Ammon's horn (tissue), 1 donor: ENCODE measurements at regions not wholly inside any gene's neighbourhood (a gene's known extent, or its start where the extent isn't known, plus 50 kb on each side); places are given as distances from the start of the nearest gene placed in this dataset.

ENCODE experiments used
- DNase-seq: peaks from one replicate; pipeline ENCODE4 v3.0.0-alpha.2; 2016; ENCODE audit warnings: low spot score

DNA sequence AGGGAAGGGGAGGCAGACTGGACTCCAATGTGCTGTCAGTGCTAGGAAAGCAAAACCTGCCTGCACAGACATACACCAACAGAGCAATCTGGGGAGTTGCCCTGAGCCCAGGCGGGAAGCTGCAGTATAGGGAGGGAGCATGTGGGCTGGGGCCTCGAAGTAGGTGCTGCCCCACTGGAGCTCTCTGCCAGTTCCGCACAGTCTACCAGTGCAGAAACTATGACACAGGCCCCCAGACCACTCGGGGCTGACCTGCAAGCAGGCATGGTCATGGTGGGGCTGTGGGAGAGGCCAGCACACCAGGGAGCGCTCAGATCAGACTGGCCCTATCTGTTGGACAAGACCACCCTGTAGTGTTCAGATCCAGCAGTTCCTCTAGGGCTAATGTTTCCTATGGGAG, 344.1 kb upstream of the TRAM1L1 start:
- DNase-seq = no peak

DNA sequence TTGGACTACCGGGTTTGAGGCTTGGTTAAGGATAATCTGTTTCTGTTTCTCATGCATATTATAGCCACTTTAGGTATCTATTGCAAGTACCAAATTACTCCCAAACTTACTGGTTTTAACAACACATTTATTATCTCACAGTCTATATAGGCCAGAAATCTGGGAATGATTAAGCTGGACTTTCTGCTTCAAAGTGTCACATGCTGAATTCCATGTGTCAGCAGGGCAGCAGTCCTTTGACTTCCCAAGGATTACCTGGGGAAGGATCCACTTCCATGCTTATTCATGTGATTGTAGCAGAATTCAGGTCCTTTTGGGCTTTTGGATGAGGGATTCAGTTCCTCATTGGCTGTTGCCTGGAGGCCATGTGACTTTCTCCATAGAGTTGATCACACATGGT, 349.0 kb upstream of the TRAM1L1 start:
- no peak for DNase-seq

DNA sequence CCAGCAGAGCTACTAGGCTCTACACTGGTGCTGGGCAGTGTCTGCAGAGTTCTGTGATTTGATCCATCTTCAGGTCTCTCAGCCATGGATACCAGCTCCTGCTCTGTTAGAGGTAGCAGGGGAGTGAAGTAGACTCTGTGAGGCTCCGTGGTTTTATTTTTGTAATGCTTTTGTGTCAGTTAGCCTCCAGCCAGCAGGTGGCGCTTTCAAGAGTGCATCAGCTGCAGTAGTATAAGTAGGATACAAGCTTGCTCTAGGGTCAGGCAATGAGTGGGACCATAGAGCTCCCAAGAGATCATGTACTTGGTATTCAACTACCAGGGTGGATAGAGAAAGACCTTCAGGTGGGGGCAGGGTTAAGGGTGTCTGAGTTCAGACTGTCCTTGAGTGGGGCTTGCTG, 362.5 kb upstream of the TRAM1L1 start:
- DNase-seq = no peak

DNA sequence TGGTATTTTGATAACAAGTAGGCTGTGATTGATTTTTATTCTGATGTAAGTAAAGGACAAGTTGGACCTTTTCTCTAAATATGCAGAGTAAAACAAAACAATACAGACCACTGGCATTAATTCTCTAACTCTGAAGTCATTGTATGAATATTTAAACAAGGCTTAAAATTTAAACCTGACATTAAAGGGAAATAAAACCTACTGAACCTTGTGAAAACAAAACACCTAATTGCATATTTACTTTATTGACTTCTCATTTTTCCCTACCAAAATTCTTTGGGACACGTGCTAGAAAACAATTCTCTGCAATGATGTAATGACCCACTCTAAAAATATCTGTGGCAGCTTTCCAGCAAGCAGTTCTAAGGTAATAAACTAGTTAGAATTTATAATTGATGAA, 369.7 kb upstream of the TRAM1L1 start:
- DNase-seq = no peak

DNA sequence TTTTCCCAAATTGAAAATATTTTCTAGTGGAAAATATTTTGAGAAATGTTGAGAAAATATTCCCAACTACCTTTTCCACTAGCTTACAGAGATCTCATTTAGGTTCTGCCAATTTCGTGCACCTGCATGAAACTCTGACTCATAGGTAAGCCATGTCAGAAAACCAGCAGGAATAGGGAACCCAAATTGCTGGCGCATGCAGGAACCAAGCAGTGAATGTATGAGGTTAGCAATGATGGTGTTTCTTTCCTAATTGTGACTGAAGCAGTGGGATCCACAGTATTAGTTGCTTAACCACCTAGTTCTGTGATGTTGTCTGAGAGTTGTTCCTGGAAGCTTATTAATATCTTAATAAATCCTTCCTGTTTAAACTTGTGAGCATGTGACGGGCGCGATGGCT, 381.0 kb upstream of the TRAM1L1 start:
- no peak for DNase-seq

DNA sequence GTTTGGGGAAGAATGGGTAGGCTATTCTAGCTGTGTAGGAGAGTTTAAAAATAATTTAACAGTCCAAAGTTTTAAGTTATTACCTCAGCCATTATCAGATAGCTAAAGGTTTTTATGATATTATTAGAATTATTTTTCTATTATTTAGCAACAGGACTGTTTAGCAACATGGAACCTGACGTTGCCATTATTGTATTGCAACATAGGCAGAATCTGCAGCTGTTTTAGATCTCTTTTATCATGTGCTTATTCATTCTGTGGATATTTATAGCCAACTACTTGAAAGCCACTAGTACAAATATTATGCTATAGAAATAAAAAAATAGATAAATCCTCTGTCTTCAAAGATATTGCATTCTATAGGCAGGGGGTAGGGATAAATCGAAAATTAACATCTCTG, 382.0 kb upstream of the TRAM1L1 start:
- DNase-seq = no peak

DNA sequence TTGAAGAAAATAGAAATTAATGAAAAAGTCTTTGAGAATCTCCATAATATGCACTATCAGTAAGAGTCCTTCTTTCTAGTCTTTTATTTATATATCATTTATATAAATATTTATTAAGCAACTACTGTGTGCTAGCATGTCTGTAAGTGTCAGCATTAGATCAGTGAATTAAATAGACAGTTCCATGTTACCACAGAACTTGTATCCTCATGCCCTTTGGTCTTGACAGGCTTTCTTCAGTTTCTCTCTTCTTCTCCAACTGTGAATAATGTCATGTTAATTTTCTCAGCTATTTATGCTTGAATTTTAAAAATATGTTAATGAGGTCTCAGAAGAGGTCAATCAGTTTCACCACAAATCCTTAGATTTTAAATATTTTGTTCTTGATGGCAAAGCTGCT, 389.6 kb upstream of the TRAM1L1 start:
- no peak for DNase-seq

DNA sequence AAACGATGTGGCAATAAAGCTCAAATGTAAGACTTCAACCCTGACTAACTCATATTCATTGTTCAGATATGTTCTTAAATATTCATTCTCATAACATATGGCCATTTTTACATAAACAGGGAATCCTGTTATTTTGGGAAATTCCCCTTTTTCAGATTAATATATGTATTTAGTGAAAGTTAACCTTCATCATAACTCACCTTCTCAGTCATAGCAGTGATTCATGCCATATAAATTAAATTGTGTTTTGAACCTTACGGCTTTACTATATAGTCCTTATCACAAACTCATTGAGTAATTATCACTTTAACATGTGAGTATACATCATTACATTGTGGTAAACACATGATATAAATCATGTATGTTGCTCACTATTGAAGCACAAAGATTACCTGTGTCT, 392.5 kb upstream of the TRAM1L1 start:
- no peak for DNase-seq

DNA sequence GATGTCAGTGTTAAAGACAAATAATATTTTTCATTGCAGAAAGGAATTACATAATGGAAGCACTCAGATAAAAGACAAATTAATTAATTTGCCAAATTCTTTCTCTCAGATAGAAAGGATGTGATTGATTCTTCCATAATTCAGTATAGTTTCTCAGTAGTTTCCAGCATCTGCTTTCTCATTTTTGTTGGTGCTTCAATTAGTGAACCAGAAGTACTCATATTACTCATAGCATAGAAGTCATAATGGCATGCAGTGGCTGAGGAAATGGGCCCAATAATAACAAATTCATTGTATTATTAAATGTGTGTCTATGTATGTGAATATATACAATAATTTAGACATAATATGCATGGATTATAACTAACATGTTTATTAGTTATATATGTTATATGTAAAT, 393.3 kb upstream of the TRAM1L1 start:
- DNase-seq = no peak

DNA sequence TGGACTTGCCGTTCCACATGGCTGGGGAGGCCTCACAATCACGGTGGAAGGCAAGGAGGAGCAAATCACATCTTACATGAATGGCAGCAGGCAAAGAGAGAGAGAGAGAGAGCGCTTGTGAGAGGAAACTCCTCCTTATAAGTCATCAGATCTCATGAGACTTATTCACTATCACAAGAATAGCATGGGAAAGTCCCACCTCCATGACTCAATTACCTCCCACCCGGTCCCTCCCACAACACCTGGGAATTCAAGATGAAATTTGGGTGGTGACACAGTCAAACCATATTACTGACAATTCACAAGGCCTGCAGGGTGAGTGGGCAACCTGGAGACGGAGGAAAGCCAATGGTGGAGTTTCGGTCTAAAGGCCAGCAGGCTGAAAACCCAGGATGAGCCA, 394.3 kb upstream of the TRAM1L1 start:
- DNase-seq = no peak

DNA sequence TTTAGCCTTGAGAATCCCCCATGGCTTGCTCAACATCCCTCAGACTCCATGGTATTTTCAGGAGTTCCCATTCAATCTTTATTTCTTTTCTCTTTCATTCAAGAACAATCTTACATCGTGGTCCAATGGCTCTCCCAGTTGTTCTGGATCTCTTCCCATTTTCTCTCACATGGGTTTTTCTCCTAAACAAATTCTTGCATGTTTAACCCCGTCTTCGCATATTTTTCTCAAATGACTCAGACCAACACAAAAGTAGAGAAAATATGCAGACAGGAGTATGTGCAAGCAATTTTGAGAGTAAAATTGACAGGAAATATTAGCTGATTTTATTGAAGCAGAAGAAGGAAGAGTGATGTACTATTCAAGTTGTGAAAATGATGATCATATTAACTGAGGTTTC, 396.4 kb upstream of the TRAM1L1 start:
- DNase-seq = no peak

DNA sequence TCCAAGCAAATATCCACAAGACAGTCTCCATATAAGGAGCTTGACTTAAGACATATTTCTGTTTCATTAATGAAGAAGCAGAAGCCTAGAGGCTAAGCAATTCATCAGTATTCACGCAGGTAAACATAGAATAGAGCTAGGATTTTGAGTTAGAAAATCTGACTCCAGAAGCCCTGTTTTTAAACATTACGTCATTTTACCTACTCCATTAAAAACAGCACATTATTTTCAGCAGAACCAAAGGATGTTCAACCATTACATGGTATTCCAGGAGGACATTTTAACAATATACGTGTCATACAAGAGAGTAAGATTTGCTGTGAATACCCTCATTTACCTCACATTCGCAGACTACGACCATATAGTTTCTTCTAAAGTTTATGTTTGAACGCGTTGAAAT, 403.3 kb upstream of the TRAM1L1 start:
- no peak for DNase-seq

DNA sequence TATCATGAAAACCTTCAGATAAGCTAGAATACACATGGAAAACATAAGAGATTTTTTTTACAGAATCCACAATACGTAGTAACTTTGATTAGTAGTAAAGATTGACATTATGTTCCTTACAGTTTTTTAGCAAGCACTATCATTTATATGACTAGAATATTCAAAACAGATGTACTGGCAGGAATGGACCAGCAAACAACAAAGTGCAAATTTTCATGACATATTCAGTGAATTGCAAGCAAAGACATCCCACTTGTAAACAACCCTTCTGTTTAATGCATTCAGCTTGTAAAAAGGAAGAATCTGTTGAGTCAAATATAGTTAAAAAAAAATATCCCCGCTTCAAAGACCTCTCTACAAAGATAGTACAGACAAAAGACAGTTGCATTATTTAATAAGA, 403.7 kb upstream of the TRAM1L1 start:
- DNase-seq = no peak

DNA sequence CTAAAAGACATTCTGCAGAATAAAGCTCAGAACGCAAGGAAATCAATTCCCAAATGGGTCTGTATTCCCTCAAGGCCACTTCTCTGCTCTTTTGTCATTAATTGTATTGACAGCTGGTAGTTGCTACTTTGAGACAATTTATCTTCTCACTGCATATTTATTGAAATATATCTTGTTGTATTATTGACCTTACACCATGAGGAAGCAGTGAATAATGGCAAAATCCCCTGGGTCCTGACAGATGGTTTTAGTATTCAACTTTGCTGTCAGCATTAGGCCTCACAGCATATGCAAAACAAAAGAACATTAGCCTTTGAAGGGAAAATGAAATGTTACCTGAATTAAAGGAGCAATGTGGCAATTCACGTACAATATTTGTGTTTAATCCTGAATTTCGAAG, 406.1 kb upstream of the TRAM1L1 start:
- no peak for DNase-seq

DNA sequence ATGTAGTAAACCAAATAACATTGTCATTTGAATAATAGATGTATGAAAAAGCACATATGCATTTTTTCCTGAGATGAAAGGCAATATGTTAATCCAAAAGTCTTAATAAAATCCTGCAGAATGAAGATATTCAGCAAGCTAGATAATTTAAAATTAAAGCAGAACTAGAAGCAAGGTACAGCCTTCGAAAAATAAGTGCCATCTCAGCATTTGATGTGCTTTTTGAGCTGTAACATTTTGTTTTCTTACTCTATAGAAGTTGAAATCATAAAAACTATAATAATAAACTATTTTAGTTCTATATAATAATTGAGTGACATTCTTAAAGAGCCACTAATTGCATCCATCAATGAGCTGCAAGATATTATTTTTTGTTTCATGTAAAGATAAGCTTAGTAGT, 410.4 kb upstream of the TRAM1L1 start:
- no peak for DNase-seq

DNA sequence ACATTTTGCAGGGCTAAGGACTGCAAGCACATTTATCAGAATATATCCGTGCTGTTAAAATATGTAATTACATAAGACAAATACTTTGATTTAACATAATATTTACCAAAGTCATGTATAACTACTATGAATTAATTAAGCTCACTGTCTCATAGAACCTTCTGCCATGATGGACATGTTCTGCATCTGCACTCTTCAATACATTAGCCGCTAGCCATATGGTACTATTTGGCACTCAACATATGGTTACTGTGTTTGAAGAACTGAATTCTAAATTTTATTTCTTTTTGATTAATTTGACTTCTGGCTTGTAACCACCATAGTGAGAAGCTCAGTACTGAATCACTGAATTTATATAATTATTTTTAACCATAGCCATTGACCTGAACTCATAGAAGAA, 427.0 kb upstream of the TRAM1L1 start:
- no peak for DNase-seq

DNA sequence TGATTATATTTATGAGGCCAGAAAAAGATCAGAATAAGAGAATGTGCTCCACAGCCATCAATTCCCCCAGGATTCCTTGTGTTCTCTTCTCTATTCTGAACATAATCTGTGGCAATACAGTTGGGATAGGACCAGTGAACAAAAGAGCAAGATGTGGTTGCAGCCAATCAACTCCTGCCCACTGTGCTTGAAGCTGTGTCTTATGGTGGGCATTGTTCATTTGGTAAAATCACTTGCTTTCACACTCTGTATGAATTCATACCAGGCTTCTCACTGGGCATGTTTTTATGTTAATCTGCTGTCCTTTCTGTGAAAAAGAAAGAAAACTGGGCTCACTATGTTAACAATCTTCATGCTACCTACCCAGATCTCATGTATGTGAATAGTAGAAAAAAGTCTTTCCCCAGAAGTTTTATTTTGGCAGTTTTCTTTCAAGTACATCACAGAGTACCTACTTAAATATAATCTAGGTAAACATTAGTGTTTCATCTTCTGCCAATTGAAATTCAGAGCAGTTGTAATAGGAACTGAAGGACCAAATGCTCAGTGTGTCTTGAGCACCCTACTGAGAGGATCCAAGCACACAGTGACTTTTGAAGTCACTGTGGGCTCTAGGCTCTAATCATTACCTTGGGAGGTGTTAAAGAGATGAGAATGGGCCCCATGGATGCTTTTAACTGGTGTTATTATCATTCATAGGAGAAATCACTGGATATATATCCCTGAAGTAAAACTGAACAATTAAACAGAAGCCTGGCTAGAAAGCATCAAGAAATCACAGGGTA, 429.2 kb upstream of the TRAM1L1 start:
- no peak for DNase-seq

DNA sequence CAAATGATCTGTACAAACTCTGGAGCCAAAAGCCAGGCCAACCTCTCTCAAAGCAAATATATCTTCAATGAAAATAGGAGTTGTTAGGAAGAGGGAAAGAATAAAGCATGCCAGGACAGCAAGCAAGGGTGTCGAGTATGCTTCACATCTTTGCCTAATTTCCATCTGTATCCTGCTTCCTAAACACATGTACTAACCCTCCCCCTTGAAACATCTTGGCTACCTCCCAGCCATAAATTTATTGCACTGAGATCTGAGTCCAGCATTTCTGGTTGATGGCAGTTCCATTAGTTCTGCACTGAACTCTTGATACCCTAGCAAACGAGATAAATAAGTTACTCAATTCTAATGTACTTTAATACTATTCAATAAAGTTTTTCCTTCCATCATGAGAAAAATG, 430.5 kb upstream of the TRAM1L1 start:
- no peak for DNase-seq

DNA sequence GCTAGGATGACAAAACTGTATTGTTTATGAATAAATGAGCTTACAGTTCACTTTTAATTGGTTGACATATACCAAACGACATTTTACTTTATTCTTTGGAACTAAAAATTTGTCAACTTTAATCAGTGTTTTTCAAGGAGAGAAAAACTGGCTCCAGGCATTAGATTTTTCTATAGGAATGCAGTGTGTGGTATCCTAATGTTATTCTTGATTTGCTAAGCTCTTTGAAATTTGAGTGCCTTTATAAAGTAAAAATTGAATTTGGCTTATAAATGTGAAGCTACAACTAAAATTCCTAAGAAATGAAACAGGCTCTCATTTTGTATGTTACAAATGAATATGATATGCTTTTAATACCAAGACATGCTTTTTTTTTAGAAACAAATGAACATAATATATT, 442.2 kb upstream of the TRAM1L1 start:
- no peak for DNase-seq

DNA sequence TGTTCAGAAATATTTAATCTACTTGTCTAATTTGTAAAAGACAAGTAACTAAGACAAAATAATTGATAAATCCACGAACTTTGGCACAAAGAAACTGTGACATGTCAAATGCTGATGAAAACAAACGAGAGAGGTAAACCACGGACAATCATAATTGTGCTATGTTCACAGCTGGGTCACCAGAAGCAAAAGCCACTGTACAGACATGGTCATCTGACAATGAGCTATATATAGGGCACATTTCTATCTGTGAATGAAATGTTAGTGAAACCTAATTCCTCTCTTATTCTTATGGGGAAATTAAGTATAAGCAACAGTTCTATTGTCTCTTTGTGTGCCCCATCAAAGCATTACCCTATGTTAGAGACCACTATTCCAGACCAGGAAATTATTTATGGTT, 444.0 kb upstream of the TRAM1L1 start:
- no peak for DNase-seq

DNA sequence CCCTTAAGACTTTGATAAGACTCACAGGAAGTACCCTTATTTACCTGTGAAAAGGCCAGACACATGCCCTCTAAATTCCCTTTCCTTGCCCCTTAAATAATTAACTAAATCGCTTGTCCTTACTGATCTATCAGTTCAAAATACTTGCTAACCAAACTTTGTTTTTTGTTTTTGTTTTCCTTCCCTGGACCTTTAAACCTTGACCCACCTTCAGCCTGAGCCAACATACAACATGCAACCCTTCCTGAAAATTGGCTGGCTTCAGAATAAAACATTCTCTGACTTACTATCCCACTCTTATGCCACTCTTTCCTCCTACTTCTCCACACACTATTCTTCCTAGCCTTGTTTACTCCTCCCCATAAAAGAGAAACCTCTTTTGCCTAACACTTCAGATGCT, 448.1 kb upstream of the TRAM1L1 start:
- DNase-seq = no peak

DNA sequence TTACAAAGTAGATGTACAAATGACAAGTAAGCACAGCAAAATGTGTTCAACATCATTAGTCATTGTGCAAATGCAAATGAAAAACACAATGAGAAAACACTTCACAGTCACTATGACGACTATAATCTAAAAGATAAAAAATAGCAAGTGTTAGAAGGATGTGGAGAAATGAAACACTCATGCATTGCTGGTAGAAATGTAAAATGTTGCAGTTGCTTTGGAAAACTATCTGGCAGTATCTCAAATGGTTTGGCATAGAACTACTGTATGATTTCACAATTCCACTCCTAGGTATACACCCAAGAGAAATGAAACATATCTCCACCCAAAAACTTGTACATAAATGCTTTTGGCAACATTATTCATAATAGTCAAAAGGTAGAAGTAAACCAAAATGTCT, 459.7 kb upstream of the TRAM1L1 start:
- peak; percentile 2 for DNase-seq

DNA sequence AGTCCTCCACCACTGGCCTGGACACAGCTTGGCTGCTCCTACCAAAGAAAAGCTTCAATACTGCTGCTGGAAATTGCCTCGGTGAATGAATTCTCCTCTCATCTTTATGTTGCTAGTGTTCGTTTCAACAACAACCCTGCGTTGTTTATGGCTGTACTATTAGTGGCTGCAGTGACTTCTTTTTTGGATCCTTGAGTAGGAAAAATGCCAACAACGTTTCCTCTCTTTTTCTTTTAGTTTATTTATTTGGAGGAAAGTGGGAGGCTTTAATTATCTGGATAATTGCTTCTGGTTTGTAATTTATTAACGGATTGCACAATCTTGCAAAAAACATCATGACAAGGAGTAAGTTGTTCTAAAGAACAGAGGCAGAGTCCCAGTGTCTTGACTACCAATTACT, 464.1 kb upstream of the TRAM1L1 start:
- no peak for DNase-seq

DNA sequence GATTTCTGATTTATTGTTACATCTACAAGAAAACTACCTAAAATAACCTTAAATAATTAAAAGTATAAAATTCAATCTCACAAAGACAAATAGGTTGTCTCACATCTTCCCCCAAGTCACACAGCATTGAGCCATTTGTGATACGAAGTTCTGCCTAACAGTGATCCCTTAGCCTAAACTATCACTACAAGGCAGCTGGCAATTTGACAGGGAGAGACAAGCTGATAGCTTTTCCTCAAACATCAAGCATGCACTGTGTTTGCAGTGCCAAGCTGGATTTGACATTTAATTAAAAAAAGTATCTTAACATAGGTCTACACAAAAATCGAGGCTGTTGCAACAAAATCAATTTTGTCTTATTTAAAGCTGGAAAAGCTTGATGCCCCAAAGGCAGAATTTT, 464.7 kb upstream of the TRAM1L1 start:
- DNase-seq = peak; percentile 7

DNA sequence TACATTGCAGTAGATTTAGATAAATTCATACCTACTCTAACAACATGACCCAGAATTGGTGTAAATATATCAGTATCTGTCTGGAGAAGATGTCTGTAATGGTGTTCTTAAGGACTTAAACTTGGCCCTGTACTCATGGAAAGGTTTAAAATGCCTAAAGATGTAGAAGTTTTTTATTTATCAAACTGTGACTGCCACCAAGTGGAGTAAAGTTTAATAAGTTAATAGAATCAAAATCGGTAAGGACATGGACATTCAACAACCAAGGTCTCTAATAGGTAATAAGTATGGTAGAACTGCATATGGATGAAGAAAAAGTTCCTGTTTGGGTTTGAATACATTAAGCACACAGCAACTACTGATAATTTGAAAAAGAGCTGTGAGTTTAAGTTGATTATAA, 474.0 kb upstream of the NDST3 start:
- DNase-seq = peak; percentile 21
